Astrocyte of the cerebellum (primary cell): ENCODE measurements at regions not wholly inside any gene's neighbourhood (a gene's known extent, or its start where the extent isn't known, plus 50 kb on each side); places are given as distances from the start of the nearest gene placed in this dataset.

Experiments used
- DNase-seq: peaks from one replicate; pipeline ENCODE4 v3.0.0-alpha.2; 2011; ENCODE audit warnings: low read depth
- H3K4me3 ChIP-seq: 2 replicates; pipeline ENCODE4 v1.5.1; 2011; ENCODE audit warnings: mild to moderate bottlenecking, low read depth, low read length, moderate library complexity
- in situ Hi-C: cut with HindIII; loops from 2 replicates; pipeline ENCODE4 v1.10.0; 2017; ENCODE audit warnings: low sequenced_read_pairs
- TF ChIP-seq, protein P1 (sequence below): IDR thresholded peaks from 2 replicates; pipeline ENCODE4 v1.5.1; 2012; ENCODE audit warnings: low read length, low read depth, moderate library complexity, mild to moderate bottlenecking; ENCODE audit errors: missing control alignments

DNA sequence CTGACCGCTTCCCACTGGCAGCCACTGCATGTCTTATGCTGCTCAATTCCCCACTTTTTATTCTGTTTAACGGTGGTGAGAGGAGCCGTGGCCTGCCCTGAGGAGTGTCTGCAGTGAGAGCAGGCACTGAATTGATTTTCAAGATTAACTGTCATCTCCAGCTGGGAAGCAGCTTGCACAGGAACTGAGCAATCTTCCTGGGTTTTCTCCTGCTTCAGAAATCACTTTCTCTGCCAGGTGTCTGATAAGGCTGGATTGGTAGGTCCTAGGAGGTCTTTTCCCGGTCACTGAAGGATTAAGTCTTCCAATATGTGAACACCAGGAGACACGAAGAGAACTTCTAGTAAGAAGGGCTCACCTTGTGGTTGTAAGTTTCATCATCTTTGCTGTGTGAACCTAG lies 181.1 kb upstream of the RAD23B start:
- no peak overlapping the region for H3K4me3 ChIP-seq
- in situ Hi-C loops = no loop called here
- no peak for DNase-seq
- TF ChIP-seq, protein P1, sequence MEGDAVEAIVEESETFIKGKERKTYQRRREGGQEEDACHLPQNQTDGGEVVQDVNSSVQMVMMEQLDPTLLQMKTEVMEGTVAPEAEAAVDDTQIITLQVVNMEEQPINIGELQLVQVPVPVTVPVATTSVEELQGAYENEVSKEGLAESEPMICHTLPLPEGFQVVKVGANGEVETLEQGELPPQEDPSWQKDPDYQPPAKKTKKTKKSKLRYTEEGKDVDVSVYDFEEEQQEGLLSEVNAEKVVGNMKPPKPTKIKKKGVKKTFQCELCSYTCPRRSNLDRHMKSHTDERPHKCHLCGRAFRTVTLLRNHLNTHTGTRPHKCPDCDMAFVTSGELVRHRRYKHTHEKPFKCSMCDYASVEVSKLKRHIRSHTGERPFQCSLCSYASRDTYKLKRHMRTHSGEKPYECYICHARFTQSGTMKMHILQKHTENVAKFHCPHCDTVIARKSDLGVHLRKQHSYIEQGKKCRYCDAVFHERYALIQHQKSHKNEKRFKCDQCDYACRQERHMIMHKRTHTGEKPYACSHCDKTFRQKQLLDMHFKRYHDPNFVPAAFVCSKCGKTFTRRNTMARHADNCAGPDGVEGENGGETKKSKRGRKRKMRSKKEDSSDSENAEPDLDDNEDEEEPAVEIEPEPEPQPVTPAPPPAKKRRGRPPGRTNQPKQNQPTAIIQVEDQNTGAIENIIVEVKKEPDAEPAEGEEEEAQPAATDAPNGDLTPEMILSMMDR = no peak

DNA sequence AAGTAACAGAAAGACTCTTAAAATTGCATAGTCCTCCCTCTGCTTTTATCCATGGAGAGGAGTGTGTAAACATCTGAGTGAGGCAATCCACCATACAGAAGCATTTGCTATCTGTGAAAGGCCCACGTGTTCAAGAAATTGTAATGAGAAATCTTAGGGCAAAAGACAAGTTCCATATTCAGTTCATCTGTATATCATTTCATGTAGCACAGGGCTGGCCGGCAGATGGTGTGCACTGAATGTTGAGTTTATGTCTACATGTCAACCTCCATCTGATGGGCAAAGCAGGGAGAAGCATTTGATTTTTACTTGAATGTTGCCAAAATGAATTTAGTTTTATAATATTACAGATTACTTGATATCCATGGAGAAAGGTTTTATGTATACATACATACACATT lies 179.5 kb upstream of the RAD23B start:
- TF ChIP-seq, protein P1 = no peak
- no peak for DNase-seq
- in situ Hi-C loops = no loop called here
- no peak overlapping the region for H3K4me3 ChIP-seq

DNA sequence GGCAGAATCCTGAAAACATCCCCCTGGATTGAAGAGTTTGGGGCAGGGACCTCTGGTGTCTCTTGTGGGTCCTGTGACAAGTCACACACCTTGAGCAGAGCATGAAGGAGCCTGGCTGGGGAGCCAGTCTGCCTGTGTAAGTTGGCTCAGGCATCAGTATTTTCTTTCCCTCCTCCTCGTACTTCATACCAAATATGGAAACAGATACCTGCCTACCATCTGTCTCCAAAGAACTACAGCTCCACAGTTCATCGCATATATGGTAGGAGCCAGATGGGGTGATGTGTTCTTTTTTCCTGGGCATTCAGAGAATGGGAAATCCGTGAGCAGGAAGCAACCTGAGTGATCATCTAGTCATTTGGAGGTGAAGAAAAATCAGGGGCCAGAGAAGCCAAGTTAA lies 177.3 kb upstream of the RAD23B start:
- no peak for DNase-seq
- TF ChIP-seq, protein P1 = no peak
- H3K4me3 ChIP-seq = no peak overlapping the region
- in situ Hi-C loops = no loop called here

DNA sequence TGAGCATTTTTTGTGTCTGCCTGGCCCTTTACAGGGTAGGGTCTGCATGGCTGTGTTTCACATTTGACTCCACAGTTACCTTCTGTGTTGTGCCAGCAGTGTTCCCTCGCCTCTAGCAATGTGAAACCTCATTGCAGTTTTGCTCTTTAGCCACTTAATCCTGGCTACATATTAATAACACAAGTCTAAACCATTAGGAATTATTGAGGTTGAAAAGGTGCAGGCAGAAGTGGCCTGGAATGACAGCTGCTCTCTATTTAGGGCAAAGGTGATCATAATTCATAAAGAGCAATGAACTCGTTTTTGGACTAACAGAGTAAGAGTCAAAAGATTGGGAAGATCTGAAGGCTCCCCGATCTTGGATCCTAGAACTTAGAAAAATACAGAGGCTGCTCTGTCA lies 176.7 kb upstream of the RAD23B start:
- TF ChIP-seq, protein P1 = no peak
- in situ Hi-C loops = no loop called here
- H3K4me3 ChIP-seq = no peak overlapping the region

DNA sequence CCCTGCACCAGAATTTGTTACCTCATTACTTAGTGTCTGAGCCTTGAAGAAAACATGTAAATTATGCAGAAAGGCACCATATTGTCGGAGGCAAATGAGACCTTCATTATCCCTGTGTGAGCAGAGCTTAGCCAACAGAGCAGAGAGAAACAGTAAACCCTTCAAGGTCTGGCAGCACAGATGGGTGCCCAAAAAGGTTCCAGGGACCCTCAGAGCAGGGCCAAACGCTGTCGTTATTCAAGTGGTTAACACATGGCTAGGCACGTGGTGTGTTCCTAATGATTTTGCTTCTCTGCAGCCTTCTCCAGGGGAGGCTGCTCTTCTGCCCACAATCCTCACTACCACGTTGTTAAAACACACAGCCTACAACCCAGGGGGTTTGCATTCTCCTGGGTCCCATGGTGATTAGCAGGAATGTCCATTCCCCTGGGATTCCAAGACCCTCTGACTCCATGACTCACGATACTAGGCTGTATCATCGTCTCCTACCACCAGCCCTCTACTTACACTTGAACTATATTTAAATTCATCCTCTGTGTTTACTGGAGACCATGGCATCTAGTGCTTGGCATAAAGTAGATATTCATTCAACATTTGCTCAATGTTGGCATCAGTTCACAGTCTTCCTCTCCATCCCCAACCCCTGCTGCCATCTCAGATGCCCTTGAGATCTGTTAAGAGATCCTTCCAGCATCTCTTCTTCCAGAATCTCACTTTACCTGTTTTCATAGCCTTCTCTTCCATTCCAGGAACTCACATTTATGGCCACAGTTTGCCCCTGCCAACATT lies 174.5 kb upstream of the RAD23B start:
- TF ChIP-seq, protein P1 = no peak
- H3K4me3 ChIP-seq = no peak overlapping the region
- in situ Hi-C loops = no loop called here
- no peak for DNase-seq

More for the DNA sequence above, 176.7 kb upstream of the RAD23B start:
- DNase-seq = no peak

DNA sequence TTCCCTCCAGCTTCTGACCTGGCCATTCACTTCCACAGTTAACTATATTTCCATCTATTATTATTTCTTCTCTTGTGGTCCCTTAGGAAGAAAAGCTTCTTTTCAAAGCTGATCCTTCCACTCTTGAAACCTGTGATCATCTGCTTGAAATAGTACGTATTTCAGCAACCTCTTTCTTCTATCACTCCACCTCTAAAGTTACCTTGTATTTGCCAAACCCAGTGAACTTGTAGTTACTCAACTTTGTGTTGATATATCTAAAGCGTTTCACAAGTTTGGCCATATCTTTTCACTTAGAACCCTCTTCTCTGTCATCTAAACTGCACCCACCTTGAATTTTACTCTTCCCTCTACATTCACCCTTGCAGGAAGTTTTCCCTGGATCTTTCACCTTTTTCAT lies 173.8 kb upstream of the RAD23B start:
- H3K4me3 ChIP-seq = no peak overlapping the region
- in situ Hi-C loops = no loop called here
- TF ChIP-seq, protein P1 = no peak
- no peak for DNase-seq
